C4-2B (cell line): ENCODE measurements at regions not wholly inside any gene's neighbourhood (a gene's known extent, or its start where the extent isn't known, plus 50 kb on each side); places are given as distances from the start of the nearest gene placed in this dataset.

Source experiments
- ZFX ChIP-seq: fragments of 450-650 bp; IDR thresholded peaks from 2 replicates; pipeline ENCODE4 v1.6.1; 2017
- TF ChIP-seq, protein P1 (sequence below): fragments of 450-650 bp; conservative IDR thresholded peaks from 2 replicates; pipeline ENCODE4 v1.5.1; 2017; ENCODE audit warnings: mild to moderate bottlenecking

DNA sequence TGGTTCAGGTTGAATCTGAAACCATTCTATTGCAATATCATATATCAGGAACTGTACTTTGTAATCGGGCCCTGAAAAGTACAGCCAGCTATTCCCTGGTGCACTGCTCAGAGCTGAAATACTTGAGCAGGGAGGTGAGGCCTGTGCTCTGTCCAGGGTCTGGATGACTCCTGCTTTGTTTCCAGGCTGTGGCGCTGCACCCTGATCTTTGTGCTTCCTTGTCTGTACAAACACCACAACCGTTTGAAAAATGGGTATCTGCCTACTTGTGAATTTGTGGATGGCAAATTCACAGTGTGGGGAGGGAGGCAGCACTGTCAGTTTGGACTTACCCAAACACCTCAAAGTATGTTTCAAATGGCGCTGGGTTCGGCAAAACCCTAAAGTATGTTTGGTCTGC is 155.4 kb upstream of the FAR2 start:
- TF ChIP-seq, protein P1, sequence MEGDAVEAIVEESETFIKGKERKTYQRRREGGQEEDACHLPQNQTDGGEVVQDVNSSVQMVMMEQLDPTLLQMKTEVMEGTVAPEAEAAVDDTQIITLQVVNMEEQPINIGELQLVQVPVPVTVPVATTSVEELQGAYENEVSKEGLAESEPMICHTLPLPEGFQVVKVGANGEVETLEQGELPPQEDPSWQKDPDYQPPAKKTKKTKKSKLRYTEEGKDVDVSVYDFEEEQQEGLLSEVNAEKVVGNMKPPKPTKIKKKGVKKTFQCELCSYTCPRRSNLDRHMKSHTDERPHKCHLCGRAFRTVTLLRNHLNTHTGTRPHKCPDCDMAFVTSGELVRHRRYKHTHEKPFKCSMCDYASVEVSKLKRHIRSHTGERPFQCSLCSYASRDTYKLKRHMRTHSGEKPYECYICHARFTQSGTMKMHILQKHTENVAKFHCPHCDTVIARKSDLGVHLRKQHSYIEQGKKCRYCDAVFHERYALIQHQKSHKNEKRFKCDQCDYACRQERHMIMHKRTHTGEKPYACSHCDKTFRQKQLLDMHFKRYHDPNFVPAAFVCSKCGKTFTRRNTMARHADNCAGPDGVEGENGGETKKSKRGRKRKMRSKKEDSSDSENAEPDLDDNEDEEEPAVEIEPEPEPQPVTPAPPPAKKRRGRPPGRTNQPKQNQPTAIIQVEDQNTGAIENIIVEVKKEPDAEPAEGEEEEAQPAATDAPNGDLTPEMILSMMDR, result no peak
- TF ChIP-seq ZFX, result no peak
